ENCODE measurements at regions not wholly inside any gene's neighbourhood (a gene's known extent, or its start where the extent isn't known, plus 50 kb on each side); places are given as distances from the start of the nearest gene placed in this dataset.
"Not testable (repeated sequence)": the region's sequence is repeated elsewhere in the genome, so short reads cannot be mapped to it uniquely, and the experiment has no call there.

DNA sequence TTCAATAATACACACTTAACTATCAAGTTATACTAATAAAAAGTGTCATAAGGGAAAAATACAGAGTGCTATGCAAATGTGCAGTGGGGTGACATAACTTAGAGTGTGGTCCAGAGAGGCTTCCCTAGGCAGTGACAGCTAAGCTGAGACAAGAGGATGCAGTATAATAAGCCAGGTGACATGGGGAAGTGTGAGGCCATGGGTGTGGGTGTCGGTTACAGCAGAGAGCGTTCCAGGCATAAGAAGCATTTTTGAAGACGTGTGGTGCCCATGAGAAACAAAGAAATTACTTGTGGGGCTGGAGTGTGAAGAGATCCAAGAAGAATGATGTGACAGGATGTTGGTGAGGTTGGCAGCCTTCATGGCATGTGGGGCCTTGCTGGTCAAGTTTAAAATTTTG lies 78.1 kb upstream of the PICALM start:
- peaks cover 13 to 18% of the 10 kb centered on the region in 2 donors for H3K4me1 Mint-ChIP-seq
- H3K27me3 Mint-ChIP-seq, result no peaks in the 10 kb centered on the region
- no peaks in the 10 kb centered on the region for H3K36me3 Mint-ChIP-seq
- no peak overlapping the region for H3K4me3 Mint-ChIP-seq
- DNase-seq (no peak), ATAC-seq (replicated peaks) (peak in 1 of 2 donors; percentile 38)
- H3K27ac Mint-ChIP-seq, result no peak overlapping the region
- no peaks in the 10 kb centered on the region for H3K9me3 Mint-ChIP-seq

DNA sequence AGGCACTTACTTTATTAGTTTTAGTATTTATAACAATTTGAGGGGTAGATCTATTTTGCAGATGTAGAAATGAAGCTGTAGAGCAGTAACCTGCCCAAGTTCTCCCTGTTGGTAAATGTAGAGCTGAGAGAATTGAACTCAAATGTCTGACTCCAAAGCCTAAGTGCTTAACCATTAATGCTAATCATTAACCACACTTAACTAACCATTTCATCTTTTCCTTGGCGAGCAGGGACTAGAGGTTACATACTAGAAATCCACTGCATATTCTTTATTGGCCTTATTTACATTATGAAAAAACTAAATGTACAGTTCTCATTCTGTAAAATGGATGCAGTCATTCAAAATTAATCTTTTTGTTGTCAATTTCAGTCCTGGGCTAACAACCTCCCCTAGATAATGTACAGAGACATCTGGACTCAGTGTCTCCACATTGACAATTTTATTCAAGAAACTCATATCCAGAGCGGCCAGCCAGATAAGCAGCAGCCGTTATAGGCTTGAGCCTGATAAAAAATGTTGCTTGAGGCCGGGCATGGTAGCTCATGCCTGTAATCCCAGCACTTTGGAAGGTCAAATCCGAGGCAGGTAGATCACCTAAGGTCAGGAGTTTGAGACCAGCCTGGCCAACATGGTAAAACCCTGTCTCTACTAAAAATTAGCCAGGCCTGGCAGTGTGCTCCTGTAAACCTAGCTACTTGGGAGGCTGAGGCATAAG lies 76.7 kb upstream of the PICALM start:
- H3K27ac Mint-ChIP-seq, result no peak overlapping the region
- H3K4me3 Mint-ChIP-seq, result no peak overlapping the region
- DNase-seq (no peak), ATAC-seq (replicated peaks) (no peak)
- H3K27me3 Mint-ChIP-seq, result no peaks in the 10 kb centered on the region
- no peaks in the 10 kb centered on the region for H3K9me3 Mint-ChIP-seq
- peaks cover 11 to 14% of the 10 kb centered on the region in 2 donors for H3K4me1 Mint-ChIP-seq
- H3K36me3 Mint-ChIP-seq, result no peaks in the 10 kb centered on the region

GRCh38 chr11:86144846-86145245 lies 76.0 kb upstream of the PICALM start:
- DNase-seq (no peak), ATAC-seq (replicated peaks) (no peak)
- Mint-ChIP-seq H3K4me1 (peaks cover 11 to 14% of the 10 kb centered on the region in 2 donors), H3K27me3 (no peaks in the 10 kb centered on the region), H3K36me3 (no peaks in the 10 kb centered on the region), H3K4me3 (no peak overlapping the region), H3K27ac (no peak overlapping the region), H3K9me3 (no peaks in the 10 kb centered on the region)

DNA sequence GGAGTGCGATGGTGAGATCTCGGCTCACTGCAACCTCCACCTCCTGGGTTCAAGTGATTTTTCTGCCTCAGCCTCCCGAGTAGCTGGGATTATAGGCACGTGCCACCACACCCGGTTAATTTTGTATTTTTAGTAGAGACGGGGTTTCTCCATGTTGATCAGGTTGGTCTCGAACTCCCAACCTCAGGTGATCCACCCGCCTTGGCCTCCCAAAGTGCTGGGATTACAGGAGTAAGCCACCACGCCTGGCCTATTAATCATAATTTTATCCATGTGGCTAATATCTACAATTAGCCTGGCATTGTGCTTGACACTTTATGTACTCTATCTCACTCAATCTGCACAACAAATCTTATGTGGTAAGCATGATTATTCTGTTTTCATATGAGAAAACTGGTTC lies 75.2 kb upstream of the PICALM start:
- not testable (repeated sequence) for H3K27ac Mint-ChIP-seq; ATAC-seq (replicated peaks); DNase-seq; H3K27me3 Mint-ChIP-seq; H3K36me3 Mint-ChIP-seq; H3K4me3 Mint-ChIP-seq; H3K9me3 Mint-ChIP-seq
- H3K4me1 Mint-ChIP-seq, result peaks cover 13 to 17% of the 10 kb centered on the region in 2 donors

DNA sequence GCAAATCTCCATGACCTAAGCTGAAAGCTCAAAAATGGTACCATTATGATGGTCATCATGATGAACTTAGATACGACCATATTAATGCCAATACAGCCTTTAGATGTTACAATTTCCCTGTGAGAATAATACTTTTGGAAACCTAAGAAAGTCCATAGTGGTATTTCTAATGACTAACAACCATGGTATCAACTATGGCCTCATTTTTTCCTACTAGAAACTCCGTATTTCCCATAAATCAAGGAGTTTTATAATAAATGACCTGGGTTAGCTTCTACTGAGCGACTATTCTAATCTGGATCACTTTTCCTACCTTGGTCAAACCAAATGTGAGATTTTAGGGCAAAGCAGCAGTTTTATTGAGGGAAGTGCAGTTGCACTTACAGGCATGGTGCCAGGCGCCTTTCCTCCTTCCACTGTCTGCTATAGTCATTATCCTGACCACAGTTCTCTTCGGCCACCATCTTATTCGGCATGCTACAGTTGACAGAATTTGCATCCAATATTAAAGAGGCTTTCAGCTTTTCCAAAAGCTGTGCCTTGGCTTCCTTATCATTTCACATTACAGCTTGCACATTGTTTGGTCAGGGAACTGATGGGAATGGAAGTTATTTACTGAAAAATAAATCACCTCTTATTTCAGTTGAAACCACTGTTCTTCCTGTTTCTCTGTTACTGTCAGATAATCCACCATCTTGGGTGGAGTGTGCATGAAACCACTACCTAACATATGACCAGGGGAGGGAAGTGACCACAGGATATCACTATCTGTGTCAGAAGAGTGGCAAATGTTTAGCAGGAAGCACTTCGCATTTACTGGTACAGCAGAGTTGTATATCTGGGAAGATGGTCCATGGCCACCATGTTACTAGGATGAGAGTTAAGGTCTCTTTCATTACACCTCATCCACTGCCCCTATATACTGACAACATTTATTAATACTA lies 74.5 kb upstream of the PICALM start:
- no peaks in the 10 kb centered on the region for H3K9me3 Mint-ChIP-seq
- H3K27me3 Mint-ChIP-seq, result no peaks in the 10 kb centered on the region
- DNase-seq, result no peak
- ATAC-seq (replicated peaks), result peak; percentile 63 to 64
- H3K4me3 Mint-ChIP-seq, result no peak overlapping the region
- H3K27ac Mint-ChIP-seq, result no peak overlapping the region
- H3K36me3 Mint-ChIP-seq, result no peaks in the 10 kb centered on the region
- peaks cover 17 to 23% of the 10 kb centered on the region in 2 donors for H3K4me1 Mint-ChIP-seq

DNA sequence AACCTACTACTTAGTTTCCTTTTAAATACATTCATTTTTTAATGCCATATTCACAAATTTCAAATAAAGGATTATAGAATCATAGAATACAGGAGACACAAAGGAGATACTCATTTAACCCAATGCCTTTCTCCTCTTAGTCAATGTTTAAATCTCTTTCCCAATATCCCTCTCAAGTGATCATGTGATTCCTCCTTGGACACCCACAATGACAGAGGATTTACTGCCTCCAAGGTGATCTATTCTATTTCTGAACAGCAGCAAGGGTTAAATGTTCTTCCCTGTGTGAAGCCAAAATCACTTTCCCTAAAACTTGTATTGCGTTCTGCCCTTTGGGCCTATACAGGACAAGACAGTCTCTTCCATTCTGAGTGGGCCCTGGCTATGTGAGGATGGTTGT lies 73.3 kb upstream of the PICALM start:
- Mint-ChIP-seq H3K4me1 (peaks cover 17 to 23% of the 10 kb centered on the region in 2 donors), H3K36me3 (no peaks in the 10 kb centered on the region), H3K27me3 (no peaks in the 10 kb centered on the region), H3K9me3 (no peaks in the 10 kb centered on the region), H3K27ac (no peak overlapping the region), H3K4me3 (no peak overlapping the region)
- ATAC-seq (replicated peaks) (no peak), DNase-seq (no peak)

DNA sequence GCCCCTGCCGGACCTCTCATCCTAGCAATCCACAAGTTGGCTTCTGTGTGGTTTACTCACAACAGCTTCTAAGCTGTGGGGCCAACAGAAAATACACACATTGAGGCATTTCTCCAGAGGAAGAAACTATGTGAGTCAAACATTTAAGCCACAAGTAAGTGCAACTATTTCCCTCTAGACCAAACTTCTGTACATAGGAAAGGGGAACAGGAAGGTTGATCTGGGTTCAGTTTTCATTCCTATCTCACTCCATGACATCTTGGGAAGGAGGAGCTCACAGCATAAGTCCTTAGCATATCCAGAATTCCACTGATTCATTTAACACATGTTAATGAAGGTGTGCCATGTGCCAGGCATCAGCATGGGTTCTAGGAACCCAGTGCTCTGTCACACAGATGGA lies 72.8 kb upstream of the PICALM start:
- H3K4me1 Mint-ChIP-seq, result peaks cover 17 to 23% of the 10 kb centered on the region in 2 donors
- no peaks in the 10 kb centered on the region for H3K36me3 Mint-ChIP-seq
- no peak overlapping the region for H3K27ac Mint-ChIP-seq
- H3K9me3 Mint-ChIP-seq, result no peaks in the 10 kb centered on the region
- H3K4me3 Mint-ChIP-seq, result no peak overlapping the region
- ATAC-seq (replicated peaks) (peak in 1 of 2 donors; percentile 28), DNase-seq (no peak)
- no peaks in the 10 kb centered on the region for H3K27me3 Mint-ChIP-seq

- no peaks in the 10 kb centered on the region for H3K9me3 Mint-ChIP-seq
- ATAC-seq (replicated peaks) (no peak), DNase-seq (no peak)
- H3K4me1 Mint-ChIP-seq, result peaks cover 17 to 23% of the 10 kb centered on the region in 2 donors
- H3K27ac Mint-ChIP-seq, result peak overlapping the region; percentile 31
- no peak overlapping the region for H3K4me3 Mint-ChIP-seq
- H3K27me3 Mint-ChIP-seq, result no peaks in the 10 kb centered on the region
- H3K36me3 Mint-ChIP-seq, result no peaks in the 10 kb centered on the region
These were observed 71.6 kb upstream of the PICALM start for GRCh38 chr11:86140334-86140990.

DNA sequence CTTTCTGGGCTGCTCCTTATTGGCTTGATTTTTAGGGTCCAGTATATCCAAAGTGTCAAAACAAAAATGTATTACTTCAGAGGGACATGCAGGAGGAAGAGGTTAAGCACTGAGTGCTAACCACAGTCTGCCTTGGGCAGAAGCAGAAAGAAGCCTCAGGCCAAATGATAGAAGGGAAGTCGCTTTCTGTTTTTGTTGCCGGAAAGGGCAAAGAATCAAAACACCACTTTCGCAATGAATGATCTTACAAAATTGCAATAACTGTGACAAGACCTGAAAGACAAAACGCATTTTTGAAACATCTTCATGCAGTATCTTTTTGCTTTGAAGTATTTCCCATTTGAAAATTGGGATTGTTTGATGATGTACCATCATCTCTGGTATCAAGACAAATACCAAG lies 70.1 kb upstream of the PICALM start:
- peak; percentile 86 for ATAC-seq (replicated peaks)
- no peak for DNase-seq
- Mint-ChIP-seq H3K9me3 (no peaks in the 10 kb centered on the region), H3K4me1 (peaks cover 17 to 23% of the 10 kb centered on the region in 2 donors), H3K27ac (peak overlapping the region; percentile 48), H3K27me3 (no peaks in the 10 kb centered on the region), H3K4me3 (peak overlapping the region; percentile 36 to 56), H3K36me3 (no peaks in the 10 kb centered on the region)

GRCh38 chr11:86136538-86136937 lies 67.7 kb upstream of the PICALM start:
- H3K4me3 Mint-ChIP-seq, result no peak overlapping the region
- no peak overlapping the region for H3K27ac Mint-ChIP-seq
- no peaks in the 10 kb centered on the region for H3K27me3 Mint-ChIP-seq
- no peak for DNase-seq
- no peaks in the 10 kb centered on the region for H3K36me3 Mint-ChIP-seq
- peaks cover 10 to 13% of the 10 kb centered on the region in 2 donors for H3K4me1 Mint-ChIP-seq
- H3K9me3 Mint-ChIP-seq, result no peaks in the 10 kb centered on the region
- ATAC-seq (replicated peaks), result no peak

DNA sequence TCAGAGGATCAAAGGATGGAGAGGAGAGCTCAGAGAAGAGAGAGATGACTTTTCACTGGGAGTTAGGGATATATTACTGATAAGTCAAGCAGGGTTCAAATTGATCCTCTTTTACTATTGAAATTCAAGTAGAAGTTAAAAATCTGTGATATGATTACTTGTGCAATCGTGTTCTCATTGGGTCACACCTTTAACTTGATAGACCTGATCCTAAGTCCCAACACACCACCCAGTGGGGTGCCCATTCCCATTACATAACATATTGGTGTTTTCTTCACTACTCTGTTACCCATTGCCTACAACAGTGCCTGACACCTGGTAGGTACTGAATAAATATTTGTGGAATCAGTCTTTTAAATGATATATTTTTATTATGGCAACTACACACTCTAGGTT lies 66.4 kb upstream of the PICALM start:
- H3K4me1 Mint-ChIP-seq, result peaks cover 8 to 13% of the 10 kb centered on the region in 2 donors

GRCh38 chr11:86134580-86135318 lies 65.9 kb upstream of the PICALM start:
- Mint-ChIP-seq H3K27me3 (no peaks in the 10 kb centered on the region), H3K36me3 (no peaks in the 10 kb centered on the region), H3K9me3 (peaks cover 0 to under 1% of the 10 kb centered on the region in 2 donors), H3K27ac (no peak overlapping the region), H3K4me3 (no peak overlapping the region), H3K4me1 (peaks cover 10 to 17% of the 10 kb centered on the region in 2 donors)
- DNase-seq (no peak), ATAC-seq (replicated peaks) (no peak)

More for the DNA sequence above, 66.4 kb upstream of the PICALM start:
- no peaks in the 10 kb centered on the region for H3K36me3 Mint-ChIP-seq
- H3K27ac Mint-ChIP-seq, result no peak overlapping the region
- H3K9me3 Mint-ChIP-seq, result no peaks in the 10 kb centered on the region
- ATAC-seq (replicated peaks) (no peak), DNase-seq (no peak)
- H3K27me3 Mint-ChIP-seq, result no peaks in the 10 kb centered on the region
- no peak overlapping the region for H3K4me3 Mint-ChIP-seq

DNA sequence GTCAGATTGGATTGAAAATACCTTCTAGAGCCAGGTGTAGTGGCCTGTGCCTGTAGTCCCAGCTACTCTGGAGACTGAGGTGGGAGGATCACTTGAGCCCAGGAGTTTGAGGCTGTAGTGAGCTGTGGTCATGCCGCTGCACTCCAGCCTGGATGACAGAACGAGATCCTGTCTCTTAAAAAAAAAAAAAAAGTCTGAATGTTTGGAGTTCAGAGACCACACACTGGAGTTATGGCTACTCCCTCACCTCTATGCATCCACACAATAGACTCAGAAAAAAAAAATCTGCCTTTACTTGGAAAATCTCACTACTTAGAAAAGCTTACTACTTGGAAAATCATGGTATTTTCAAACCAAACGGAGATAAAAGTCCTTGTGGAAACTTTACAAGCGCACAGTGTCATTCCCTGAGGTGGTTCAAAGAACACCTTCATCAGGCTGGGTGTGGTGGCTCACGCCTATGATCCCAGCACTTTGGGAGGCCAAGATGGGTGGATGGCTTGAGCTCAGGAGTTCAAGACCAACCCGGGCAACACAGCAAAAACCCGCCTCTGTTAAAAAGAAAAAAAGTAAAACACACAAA lies 63.9 kb upstream of the PICALM start:
- Mint-ChIP-seq H3K36me3 (no peaks in the 10 kb centered on the region), H3K4me1 (peaks cover 6 to 12% of the 10 kb centered on the region in 2 donors)

More for the DNA sequence above, 63.9 kb upstream of the PICALM start:
- Mint-ChIP-seq H3K4me3 (no peak overlapping the region), H3K27me3 (no peaks in the 10 kb centered on the region), H3K9me3 (peaks cover 0 to 3% of the 10 kb centered on the region in 2 donors), H3K27ac (no peak overlapping the region)
- no peak for ATAC-seq (replicated peaks)
- no peak for DNase-seq

All from stimulated activated naive B cell treated with anti-CD40 and anti-IgM and Interleukin-4, amounts not matched to agents 10 μg/mL and 1 μg/mL and 100 μg/mL, for 72 hours (primary cell).